CD4-positive, alpha-beta T cell treated with Interleukin-17A for 1 hour (primary cell): ENCODE measurements at regions not wholly inside any gene's neighbourhood (a gene's known extent, or its start where the extent isn't known, plus 50 kb on each side); places are given as distances from the start of the nearest gene placed in this dataset.
A peak's percentile ranks its signal among the peaks of the same experiment; 100 is the strongest.
"Not testable (repeated sequence)": the region's sequence is repeated elsewhere in the genome, so short reads cannot be mapped to it uniquely, and the experiment has no call there.

Source experiments
- DNase-seq: peaks from one replicate; pipeline ENCODE4 v3.0.0-alpha.2; 2020

GRCh38 chr7:131656980-131657723 lies 100.7 kb upstream of the PODXL start:
- no peak for DNase-seq

DNA sequence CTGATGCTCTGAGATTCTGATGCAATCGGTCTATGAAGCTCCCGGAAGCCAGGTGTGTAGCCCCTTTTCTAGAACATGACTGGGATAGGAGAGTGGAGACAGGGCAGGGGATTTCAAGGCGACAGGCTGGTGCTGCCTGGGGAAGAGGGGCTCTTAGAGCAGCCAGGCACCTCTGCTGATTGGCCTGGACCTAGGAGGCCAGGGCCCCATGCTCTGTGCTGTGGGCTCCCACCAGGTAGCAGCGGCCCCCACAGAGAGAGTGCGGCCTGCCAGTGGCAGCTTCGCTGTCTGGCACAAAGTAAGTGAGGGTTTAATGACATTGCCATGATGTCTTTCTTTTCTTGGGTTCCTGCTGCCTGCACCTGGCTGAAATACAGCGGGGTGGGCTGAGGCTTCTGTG lies 99.4 kb upstream of the PODXL start:
- no peak for DNase-seq

DNA sequence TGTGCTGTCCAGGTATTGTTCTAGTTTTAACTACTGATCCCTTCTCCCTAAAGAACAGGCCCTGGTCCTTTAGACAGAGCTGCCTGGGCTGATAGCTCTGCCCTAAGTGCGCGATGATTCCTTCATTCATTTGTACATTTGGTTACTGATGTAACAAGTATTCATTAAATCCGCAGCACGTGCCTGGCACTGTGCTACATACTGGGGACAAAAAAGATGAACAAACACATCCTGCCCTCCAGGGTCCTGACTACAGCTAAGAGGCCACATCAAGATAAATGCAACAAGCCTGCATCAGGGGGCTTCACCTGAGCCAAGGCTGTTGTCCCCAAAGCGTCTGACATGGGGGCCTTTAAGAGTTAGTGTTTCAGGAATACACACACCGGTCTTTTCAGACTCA lies 99.0 kb upstream of the PODXL start:
- DNase-seq = no peak

DNA sequence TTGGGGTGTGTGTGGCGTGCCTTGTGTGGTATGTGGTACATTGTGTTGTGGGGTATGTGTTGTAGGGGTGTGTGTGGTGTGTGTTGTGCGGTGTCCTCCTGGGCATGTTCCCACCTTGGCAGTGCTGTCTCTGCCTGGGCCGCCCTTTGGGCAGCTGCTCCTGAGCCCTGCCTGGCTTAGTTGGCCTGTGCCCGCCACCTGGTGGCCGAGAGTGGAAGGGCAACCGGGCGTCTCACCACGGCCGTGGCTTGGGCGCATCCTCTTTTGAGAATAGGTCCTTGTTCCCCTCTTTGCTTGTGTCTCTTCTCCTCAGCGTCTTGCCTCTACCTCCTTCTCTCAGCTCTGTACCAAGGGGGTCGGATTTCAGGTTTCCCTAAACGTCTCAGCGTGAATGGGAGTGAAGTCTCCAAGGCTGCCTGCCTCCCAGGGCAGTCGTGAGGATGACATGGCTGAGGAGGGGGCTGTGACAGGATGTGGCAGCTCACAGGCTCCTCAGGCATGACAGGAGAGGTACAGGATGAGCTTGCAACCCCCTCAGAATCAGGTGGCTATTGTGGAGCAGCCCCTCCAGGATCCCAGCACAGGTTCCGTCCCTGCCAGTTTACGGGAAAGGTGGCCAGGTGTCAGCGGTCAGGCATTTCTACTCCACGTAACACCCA lies 98.4 kb upstream of the PODXL start:
- peak; percentile 70 for DNase-seq

DNA sequence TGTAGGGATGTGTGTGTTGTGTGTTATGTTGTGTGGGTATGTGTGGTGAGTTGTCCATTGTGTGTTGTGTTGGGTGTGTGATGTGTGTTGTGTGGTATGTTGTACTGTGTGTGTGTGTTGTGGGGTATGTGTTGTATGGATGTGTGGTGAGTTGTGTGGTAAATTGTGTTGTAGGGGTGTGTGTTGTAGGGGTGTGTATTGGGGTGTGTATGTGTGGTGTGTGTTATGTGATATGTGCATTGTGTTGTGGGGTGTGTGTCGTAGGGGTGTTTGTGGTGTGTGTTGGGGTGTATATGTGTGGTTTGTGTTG lies 97.8 kb upstream of the PODXL start:
- DNase-seq = no peak

DNA sequence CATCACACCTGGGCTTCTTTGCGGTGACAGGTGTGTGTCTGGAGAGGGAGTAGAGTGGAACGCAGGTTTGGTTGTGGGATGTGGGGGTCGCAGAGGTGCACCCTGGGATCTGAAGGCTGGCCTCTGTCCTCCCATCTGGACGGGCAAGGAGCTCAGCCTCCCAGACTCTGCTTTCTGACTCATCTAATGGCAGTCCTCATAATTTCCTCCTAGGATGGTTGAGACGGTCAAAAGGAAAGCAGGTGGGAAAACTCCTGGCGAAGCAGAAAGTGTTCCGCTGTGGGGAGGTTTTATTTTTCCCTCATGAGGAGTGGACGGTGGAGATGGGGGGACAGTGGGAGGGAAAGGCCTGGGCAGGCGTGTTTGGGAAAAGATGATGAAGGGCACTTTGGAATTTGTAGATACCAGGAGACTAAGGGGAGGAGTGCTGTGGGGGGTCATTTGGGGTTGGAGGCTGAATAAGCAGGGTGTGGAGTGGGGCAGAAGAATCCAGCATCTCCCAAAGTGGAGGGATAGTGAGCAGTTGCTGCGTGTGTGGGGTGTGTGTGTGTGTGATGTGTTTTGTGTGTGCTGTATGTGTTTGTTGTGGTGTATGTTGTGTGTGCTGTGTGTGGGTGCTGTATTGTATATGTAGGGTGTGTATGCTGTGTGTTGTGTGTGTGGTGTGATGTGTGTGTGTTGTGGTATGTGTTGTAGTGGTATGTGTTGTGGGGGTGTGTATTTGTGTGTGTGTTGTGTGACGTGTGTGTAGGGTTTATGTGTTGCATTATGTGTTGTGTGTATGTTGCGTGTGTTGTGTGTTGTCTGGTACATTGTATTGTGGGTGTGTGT lies 97.2 kb upstream of the PODXL start:
- DNase-seq = no peak

GRCh38 chr7:131652934-131653333 lies 96.5 kb upstream of the PODXL start:
- no peak for DNase-seq

DNA sequence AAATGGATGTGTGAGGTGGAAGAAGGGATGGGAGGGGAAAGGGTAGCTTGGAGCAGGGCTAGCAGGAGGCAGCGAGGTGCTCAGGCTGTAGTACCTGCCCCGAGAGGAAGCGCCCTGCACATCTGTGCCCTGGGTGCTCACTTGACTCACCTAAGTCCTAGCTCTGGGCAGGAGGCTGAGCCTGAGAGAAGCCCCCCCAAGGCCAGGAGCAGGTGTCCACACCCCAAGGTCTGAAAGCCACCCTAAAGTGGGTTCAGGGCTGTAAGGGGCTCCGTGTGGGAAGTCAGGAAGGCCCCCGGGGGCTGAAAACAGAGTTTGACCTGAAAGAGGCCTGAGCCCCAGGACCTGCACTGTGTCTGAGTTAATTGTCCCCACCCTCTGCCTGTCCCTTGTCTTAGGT lies 95.8 kb upstream of the PODXL start:
- no peak for DNase-seq

DNA sequence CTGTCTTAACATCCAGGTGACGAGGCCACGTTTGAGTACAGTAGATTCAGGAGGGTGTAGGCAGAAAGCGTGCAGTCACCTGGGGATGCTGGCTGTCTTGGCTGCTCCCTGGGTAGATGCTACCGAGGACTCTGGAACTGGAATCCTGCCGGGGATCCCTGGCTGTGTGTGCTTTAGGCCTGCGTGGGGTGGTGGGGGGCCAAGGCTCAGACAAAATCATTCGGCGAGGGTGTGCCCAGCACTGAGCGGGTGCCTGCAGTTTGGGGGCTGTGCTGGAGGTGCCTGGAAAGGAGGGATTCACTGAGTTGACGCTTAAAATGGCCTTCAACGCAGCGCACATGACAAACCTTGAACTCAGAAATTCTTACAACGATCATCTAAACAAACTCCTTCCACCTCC lies 93.5 kb upstream of the PODXL start:
- DNase-seq = no peak

GRCh38 chr7:131649003-131649541 lies 92.6 kb upstream of the PODXL start:
- no peak for DNase-seq

- no peak for DNase-seq
These were observed 92.1 kb upstream of the PODXL start for GRCh38 chr7:131648491-131648890.

- DNase-seq = no peak
These were observed 89.8 kb upstream of the PODXL start for GRCh38 chr7:131646203-131646602.

DNA sequence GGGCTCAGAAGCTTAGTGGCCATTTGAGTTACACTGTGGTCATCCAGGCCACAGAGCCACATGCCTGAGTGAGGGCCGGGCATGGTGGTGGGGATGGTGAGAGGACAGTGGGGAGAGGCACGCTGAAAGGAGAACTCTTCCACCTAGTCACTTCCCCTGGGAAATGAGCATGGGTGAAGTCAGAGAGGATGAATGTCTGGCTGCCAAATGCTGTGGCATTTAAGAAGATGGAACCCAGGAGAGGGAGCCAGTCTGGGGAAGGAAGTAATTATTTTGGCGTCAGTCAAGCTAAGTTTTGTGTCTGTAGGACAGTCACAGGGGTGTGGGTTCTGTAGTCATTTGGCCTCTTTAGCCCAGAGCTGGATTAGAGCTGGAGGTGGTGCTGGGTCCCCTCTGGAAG lies 86.0 kb upstream of the PODXL start:
- no peak for DNase-seq

GRCh38 chr7:131640686-131641085 lies 84.3 kb upstream of the PODXL start:
- no peak for DNase-seq

DNA sequence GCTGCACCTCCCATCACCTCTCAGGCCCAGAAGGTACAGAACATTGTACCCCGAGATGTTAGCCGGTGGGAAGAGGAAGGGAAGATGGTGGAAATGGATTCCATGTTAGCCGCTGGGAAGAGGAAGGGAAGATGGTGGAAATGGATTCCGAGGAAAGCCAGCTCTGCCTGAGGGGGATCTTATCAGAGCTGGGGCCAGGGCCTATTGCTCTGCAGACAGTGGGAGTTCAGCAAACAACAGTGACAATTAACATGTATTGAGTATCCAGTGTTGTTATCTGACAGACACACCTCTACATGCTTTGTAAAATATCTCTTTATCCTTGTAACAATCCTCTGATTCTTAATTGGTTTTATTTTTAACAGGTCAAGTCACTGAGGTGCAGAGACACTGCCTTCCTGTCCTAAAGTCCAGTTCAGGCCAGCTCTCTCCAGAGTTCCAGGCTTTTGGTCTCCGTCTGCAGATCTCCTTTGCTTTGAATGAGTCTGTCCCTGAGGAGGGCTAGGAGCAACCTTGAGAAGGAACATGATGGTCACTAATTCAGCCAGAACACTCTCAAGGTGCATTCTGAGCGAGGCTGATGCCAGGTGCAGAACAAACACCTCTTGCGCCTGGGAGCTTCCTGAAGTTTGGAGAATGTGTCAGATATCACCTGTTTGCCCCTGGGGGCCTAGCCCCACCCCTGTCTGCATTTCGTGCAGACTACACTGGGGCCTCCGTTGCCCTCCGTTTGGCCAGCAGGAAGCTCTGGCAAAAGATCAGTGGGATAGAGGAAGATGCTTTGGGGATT lies 82.4 kb upstream of the PODXL start:
- no peak for DNase-seq

GRCh38 chr7:131637859-131638258 lies 81.4 kb upstream of the PODXL start:
- DNase-seq = no peak

DNA sequence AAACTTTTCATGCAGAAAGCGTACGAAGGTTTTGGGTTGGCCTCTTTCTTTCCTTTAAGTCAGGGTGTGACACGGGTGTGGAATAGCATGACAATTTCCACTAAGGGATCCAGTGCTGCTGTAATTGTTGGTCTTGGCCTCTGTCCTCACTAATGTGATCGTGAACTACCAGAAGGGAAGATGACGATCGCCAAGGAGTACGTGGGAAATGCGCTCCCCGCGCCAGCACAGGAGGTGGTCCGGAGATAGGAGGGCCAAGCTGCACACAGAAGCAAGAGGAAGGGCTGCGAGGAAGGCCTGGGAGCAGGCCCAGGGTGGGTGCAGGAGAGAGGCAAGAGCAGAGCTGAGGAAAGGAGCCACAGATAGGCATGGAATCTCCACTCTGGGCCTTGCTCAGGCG lies 79.7 kb upstream of the PODXL start:
- DNase-seq = no peak

- DNase-seq = not testable (repeated sequence)
These were observed 77.8 kb upstream of the PODXL start for GRCh38 chr7:131634197-131634596.

GRCh38 chr7:131633342-131633843 lies 77.0 kb upstream of the PODXL start:
- no peak for DNase-seq

- DNase-seq = no peak
These were observed 74.0 kb upstream of the PODXL start for GRCh38 chr7:131630427-131630826.

DNA sequence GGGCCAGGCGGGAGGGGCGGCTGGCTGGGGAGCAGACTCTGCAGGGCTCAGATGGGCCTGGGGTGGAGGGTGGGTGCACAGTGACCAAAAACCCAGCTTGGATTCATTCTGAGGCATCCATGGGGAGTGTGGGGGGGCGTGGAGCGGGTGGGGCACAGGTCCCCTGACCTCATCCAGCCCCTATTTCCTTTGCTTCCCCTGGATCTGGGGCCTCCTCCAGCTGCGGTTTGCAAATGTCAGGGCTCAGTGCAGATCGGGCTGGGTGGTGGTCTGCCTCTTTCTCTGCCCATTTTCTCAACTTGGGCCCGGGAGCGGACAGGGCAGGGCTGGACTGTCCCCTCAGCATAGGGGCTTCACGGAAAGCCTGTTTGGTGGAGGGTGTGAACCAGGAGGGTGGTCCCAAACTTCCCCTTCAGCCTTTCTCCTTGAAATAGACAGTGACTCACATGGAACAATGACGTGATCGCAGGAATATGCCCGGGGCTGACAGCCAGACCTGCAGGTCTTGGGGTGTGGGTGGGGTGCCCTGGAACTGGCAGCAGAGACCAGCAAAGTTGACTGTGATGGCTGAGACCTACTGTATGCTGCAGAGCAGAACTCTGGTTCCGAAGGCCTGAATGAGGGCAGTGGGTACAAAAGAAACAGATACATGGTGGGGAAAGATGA lies 72.9 kb upstream of the PODXL start:
- no peak for DNase-seq

- DNase-seq = no peak
These were observed 72.2 kb upstream of the PODXL start for GRCh38 chr7:131628634-131629033.
